Fibroblast of villous mesenchyme (primary cell): ENCODE measurements at regions not wholly inside any gene's neighbourhood (a gene's known extent, or its start where the extent isn't known, plus 50 kb on each side); places are given as distances from the start of the nearest gene placed in this dataset.

Source experiments
- DNase-seq: peaks from one replicate; pipeline ENCODE4 v3.0.0-alpha.2; 2010; ENCODE audit warnings: low read depth
- H3K4me3 ChIP-seq: 2 replicates; pipeline ENCODE4 v1.5.1; 2011; ENCODE audit warnings: low read depth, mild to moderate bottlenecking, low read length
- TF ChIP-seq, protein P1 (sequence below): IDR thresholded peaks from 2 replicates; pipeline ENCODE4 v1.5.1; 2012; ENCODE audit warnings: low read depth, mild to moderate bottlenecking, low read length; ENCODE audit not compliant: insufficient read depth

GRCh38 chr17:33936764-33937163, 318.3 kb upstream of the CCL2 start:
- H3K4me3 ChIP-seq, result no peak overlapping the region
- no peak for DNase-seq
- TF ChIP-seq, protein P1, sequence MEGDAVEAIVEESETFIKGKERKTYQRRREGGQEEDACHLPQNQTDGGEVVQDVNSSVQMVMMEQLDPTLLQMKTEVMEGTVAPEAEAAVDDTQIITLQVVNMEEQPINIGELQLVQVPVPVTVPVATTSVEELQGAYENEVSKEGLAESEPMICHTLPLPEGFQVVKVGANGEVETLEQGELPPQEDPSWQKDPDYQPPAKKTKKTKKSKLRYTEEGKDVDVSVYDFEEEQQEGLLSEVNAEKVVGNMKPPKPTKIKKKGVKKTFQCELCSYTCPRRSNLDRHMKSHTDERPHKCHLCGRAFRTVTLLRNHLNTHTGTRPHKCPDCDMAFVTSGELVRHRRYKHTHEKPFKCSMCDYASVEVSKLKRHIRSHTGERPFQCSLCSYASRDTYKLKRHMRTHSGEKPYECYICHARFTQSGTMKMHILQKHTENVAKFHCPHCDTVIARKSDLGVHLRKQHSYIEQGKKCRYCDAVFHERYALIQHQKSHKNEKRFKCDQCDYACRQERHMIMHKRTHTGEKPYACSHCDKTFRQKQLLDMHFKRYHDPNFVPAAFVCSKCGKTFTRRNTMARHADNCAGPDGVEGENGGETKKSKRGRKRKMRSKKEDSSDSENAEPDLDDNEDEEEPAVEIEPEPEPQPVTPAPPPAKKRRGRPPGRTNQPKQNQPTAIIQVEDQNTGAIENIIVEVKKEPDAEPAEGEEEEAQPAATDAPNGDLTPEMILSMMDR, result no peak

DNA sequence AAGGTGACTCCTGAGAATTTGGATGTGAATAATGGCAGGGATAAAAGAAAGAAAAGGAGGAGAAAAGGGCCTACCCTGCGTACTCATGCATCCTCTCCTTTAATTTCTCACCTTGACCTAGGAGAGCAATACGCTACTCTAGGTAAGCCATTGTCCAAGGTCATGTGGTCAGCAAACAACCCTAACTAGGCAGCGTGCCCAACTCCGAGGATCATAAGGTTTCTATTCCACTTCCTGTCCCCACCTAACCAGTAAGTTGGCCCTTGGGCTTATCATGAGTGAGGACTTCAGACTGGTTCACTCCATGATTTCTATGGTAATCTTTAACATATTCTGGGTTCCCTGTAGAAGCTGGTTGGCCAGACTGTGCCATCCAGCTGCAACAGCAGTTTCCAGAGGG, 315.1 kb upstream of the CCL2 start:
- TF ChIP-seq, protein P1, result no peak
- no peak for DNase-seq
- H3K4me3 ChIP-seq, result no peak overlapping the region

- DNase-seq, result no peak
- no peak overlapping the region for H3K4me3 ChIP-seq
- TF ChIP-seq, protein P1, result no peak
These were observed 314.2 kb upstream of the CCL2 start for GRCh38 chr17:33940769-33941370.

DNA sequence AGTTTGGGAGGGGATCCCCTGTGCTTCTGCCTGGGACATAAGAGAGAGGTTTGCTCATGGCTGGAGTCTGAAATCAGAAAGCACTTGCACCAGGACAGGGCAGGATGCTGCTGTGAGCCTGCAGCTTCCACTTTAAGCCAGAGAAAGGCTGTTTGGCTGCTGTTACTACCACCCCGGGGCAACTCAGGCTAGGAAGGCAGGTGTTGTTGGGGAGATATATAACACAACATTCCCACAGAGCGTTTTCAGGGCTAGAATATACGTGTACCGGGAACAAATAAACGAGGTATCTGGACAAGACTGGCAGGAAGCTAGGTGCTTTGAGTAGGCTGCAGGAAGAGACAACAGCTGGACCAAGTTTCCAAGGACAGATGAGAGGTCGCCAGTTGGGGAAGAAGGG, 313.3 kb upstream of the CCL2 start:
- TF ChIP-seq, protein P1, result no peak
- DNase-seq, result no peak

GRCh38 chr17:33942414-33942813, 312.7 kb upstream of the CCL2 start:
- no peak for DNase-seq
- no peak overlapping the region for H3K4me3 ChIP-seq
- TF ChIP-seq, protein P1, result no peak

More for the DNA sequence above, 313.3 kb upstream of the CCL2 start:
- H3K4me3 ChIP-seq, result no peak overlapping the region

DNA sequence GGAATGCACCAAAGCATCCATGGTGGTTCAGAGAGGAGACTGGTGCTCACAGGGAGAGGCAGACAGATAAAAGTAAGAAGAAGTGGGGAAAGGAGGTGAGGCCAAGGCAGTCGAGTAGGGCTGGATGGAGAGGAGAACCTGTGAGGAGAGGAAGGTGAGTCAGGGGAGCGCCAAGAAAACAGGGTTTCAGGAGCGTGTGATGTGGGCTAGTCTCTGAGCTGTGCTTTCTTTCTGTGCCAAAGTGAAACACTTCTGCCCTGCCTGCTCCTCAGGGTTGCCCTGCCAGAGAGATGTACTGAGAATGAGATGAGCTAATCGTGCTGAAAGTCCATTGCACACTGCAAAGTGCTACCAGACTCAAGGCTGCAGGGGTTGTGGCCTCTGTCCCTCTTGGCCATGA, 310.7 kb upstream of the CCL2 start:
- no peak overlapping the region for H3K4me3 ChIP-seq
- TF ChIP-seq, protein P1, result no peak
- DNase-seq, result no peak

DNA sequence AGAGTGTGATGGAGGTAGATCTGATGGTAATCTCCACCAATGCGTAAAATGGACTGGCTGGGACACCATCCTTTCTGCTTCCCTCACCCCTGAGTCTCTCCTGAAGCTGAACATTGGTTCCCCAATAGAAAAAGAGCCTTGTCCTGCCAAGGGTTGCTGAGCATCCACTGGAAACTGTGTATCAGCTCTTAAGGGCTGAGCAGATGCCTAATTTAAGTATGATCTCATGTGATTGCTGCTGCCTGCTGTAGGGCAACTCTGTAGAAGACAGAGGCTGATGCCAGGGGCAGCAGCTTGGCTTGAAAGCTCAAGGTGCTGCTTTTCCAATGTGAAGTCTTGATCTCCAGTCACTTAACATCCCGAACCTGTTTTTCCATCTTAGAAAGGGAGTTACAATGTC, 310.3 kb upstream of the CCL2 start:
- no peak for DNase-seq
- TF ChIP-seq, protein P1, result no peak
- no peak overlapping the region for H3K4me3 ChIP-seq
